ENCODE measurements at regions not wholly inside any gene's neighbourhood (a gene's known extent, or its start where the extent isn't known, plus 50 kb on each side); places are given as distances from the start of the nearest gene placed in this dataset.

- no peak for DNase-seq (ENCODE audit: extremely low spot score, insufficient read length, low read depth)
- no peak for FAIRE-seq
Measured at GRCh38 chr18:43559507-43559906, 282.2 kb upstream of the SYT4 start.

GRCh38 chr18:43563780-43564179, 286.5 kb upstream of the SYT4 start:
- DNase-seq (ENCODE audit: extremely low spot score, insufficient read length, low read depth) (no peak), FAIRE-seq (no peak)

DNA sequence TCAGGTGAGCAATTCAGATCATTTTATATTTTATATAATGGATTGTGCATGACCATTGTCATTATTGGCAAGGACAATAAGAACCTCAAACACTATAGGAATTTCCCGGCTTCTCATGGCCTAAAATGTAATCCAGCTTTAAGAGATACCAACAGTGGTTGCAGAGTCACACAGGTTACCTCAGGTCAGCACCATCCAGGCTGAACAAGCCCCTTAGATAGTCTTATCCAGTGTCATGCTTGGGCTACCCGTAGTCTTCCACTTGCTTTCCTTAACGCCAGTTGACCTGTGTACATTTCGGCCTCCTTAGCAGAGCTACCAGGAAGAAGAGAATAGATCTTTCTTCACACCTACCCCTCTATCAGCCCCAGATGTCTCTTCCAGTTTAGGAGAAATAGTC, 293.3 kb upstream of the SYT4 start:
- FAIRE-seq = no peak
- no peak for DNase-seq (ENCODE audit: extremely low spot score, insufficient read length, low read depth)

DNA sequence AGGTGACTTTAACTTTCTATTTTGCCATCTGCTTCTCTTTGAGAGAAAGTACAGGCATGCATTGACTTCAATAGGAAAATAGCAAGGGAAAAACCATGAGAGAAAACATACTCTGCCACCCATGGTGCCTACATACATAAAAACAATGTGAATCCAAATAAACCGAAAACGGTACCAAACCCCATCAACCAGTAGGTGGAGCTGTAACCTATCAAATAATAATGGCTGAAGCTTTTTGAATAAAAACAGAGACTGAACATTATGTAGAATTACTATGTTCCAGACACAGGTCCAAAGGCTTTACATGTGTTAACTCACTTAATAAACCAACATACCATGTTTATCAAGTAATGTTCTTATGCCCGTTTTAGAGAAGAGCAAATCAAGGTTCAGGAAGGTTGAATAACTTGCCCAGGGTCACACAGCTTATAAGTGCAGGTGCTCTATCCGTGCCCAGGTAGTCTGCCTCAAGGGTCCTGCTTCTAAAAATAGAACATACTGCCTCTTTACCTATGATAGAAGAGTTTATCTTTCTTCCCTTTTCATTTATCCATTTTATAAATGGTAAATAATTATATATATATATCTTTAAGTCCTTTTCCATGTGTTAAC, 293.9 kb upstream of the SYT4 start:
- FAIRE-seq (peak; percentile 60), DNase-seq (ENCODE audit: extremely low spot score, insufficient read length, low read depth) (no peak)

DNA sequence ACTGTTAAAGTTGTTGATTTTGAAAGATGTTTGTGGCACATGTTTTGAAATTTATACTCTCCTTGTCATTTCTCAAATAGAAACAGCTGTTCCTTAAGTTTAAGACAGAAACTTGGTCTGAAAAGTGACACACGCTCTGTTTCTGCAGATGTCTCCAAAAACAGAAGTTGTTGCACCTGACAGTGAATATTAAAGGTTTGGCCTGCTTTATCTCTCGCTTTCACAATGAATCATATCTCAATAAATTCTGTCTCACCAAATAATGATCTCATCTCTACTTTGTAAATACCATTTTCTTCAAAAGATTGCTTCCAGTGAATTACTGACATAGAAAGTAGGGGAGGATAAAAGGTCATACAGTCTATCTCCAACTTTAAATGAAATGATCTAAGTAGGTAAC, 294.9 kb upstream of the SYT4 start:
- FAIRE-seq (no peak), DNase-seq (ENCODE audit: extremely low spot score, insufficient read length, low read depth) (no peak)

- no peak for DNase-seq (ENCODE audit: extremely low spot score, insufficient read length, low read depth)
- FAIRE-seq = no peak
Measured at GRCh38 chr18:43574974-43575373, 297.7 kb upstream of the SYT4 start.

DNA sequence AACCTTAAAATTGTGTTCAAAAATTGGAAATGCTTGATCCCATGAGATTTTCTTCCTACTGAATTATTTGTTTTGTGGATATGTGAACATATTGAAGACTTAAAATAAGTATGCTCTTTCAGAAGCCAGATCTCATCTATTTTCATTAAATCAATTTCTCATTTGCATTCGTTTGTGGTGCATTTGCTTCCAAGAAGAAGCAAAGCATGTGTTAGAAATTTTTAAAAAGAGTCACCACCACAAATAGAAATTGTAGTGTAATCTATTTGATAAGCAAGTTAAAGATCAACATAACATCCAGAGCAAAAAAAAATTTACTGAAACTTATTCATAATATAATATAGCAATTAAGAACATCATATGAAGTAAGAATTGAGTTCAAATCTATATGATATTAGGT, 300.9 kb upstream of the SYT4 start:
- FAIRE-seq (no peak), DNase-seq (ENCODE audit: extremely low spot score, insufficient read length, low read depth) (no peak)

- DNase-seq (ENCODE audit: extremely low spot score, insufficient read length, low read depth) = no peak
- FAIRE-seq = no peak
Measured at GRCh38 chr18:43578706-43579105, 301.4 kb upstream of the SYT4 start.

DNA sequence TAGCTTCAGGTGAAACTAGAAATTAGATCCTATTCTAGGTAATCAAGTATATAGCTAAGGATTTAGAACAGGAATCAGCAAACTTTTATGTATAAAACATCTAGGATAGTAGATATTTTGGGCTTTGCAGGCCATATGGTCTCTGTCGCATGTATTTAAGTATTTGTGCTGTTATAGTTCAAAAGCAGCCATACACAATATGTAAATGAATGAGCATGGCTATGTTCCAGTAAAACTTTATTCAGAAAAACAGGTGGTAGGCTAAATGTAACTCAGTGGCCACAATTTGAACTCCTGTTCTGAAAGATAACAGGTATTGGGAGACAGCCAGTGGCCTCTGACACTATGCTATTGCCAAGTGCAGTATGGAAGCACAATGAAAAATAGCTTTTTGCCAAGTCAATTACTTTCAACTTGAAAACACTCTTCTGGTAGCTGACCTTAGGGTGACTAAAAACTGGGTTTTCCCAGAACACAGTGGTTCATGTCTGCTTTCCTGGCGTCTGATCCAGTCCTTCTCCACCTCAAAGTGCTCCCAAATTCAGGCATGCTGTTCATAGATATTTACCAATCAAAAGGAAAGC, 304.7 kb upstream of the SYT4 start:
- FAIRE-seq (no peak), DNase-seq (ENCODE audit: extremely low spot score, insufficient read length, low read depth) (no peak)

- peak; percentile 63 for FAIRE-seq
- DNase-seq (ENCODE audit: extremely low spot score, insufficient read length, low read depth) = peak; percentile 4
Measured at GRCh38 chr18:43587538-43588153, 310.4 kb upstream of the SYT4 start.

- no peak for DNase-seq (ENCODE audit: extremely low spot score, insufficient read length, low read depth)
- FAIRE-seq = no peak
Measured at GRCh38 chr18:43588838-43589237, 311.5 kb upstream of the SYT4 start.

DNA sequence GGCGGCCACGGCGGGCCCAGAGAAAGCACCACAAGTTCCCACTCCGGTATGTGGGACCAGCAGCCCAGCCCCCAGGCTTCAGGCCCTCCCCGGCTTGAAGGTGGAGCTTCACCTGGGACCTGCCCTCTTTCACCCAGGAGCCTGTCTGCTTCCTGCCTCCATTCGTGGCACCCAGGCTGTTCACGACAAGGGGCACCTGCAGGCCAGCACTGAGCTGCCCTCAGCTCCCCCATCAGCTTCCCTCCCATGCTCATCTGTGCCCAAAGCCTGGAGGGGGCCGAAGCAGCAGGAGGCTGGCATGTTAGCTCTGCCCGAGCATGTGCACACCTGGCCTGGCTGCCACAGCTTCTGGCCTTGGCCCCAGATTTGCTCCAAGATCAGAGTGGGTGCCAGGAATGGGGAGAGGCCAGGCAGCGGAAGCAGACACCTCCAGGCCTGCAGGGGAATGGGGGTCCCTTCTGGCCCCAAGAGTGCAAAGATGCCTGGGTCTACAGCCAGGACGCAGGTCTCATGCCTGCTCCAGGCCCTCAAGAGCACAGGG, 312.4 kb upstream of the SYT4 start:
- FAIRE-seq (no peak), DNase-seq (ENCODE audit: extremely low spot score, insufficient read length, low read depth) (no peak)

DNA sequence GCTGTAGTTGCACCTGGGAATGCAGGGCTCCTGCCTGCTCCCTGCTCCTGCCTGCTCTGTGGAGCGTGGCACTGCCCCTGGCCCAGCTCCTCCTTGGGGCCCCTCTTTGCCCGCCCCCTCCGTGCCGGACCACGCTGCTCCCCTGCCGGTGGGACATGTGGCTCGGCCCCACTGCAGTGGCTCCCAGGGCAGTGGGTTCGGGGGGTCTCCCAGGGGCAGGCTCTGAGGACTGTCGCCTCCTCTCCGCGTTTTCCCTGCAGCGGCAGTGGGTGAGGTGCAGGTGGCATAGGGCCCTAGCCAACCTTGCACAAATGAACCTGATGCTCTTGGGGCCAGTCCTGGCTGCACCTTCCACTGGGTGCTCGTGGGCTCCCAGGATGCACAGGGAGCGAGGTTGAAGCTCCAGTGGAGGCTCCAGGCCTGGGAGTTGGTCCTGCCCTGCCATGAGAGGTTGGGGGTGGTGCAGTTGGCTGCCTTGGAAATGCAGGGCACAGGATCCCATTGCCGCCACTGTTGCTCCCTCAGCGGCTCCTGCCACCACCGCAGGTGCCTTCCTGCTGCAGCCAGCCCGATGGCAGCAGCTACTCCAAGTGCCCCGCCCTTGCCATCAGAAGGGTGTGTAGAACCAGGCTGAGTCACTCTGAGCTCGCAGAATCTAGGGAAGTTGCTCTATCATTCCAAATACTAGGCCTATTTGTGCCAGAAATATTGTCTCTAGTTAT, 313.1 kb upstream of the SYT4 start:
- no peak for DNase-seq (ENCODE audit: extremely low spot score, insufficient read length, low read depth)
- FAIRE-seq = no peak

- FAIRE-seq = no peak
- DNase-seq (ENCODE audit: extremely low spot score, insufficient read length, low read depth) = no peak
Measured at GRCh38 chr18:43592269-43592668, 315.0 kb upstream of the SYT4 start.

GRCh38 chr18:43596105-43596712, 318.9 kb upstream of the SYT4 start:
- FAIRE-seq (peak; percentile 62), DNase-seq (ENCODE audit: extremely low spot score, insufficient read length, low read depth) (no peak)

DNA sequence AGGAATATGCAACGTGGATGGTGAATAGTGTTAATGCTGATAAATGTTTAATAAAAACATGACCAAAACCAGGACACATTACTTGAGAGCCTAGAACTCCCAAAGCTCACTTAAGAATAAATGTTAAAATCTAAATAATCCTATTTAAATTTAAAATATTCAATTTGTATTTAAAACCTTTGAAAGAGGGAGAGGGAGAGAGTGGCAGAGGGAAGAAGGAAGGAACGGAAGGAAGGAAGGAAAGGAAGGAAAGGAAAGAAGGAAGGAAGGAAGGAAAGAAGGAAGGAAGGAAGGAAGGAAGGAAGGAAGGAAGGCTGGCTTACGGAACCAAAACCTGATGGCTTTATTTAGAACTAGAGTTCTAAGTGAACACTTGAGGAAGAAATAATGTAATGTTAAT, 324.1 kb upstream of the SYT4 start:
- no peak for FAIRE-seq
- DNase-seq (ENCODE audit: extremely low spot score, insufficient read length, low read depth) = no peak

- FAIRE-seq = no peak
- no peak for DNase-seq (ENCODE audit: extremely low spot score, insufficient read length, low read depth)
Measured at GRCh38 chr18:43605224-43605623, 327.9 kb upstream of the SYT4 start.

- no peak for FAIRE-seq
- DNase-seq (ENCODE audit: extremely low spot score, insufficient read length, low read depth) = no peak
Measured at GRCh38 chr18:43606795-43607194, 329.5 kb upstream of the SYT4 start.

DNA sequence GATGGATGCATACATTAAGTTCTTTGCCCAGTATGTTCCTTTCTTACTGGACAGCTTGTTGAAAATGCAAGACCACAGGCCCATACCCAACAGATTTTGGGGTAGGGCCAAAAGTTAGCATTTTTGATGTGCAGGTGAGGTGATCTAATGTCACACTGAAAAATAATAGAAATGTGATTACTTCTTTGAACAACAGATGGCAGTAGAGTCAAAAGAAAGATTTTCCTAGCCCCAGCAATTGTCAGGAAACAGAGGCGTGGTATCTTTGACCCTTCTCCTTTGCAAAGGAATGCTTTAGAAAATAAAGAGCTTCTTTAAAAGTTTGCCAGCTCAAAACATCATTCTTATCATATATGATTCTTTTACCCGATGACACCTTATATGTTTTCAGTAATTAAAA, 343.6 kb upstream of the SYT4 start:
- DNase-seq (ENCODE audit: extremely low spot score, insufficient read length, low read depth) = no peak
- FAIRE-seq = peak; percentile 73

DNA sequence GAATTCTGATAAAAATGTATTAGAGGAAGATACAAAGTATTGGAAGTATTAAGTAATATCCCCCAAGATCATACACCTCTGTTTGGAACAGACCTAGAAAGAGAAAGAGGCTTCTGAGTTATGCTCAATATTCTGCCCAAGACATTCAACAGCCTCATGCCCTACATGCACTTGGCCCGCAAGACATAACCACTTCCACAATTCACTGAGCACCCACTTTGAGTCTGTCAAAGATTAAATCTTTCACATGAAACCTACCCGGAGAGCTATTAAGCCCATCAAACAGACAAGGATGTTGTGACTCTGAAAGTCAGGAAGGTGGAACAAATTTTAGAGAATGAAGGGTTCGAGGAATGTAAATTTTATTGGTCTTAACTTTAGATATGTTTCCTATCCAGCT, 344.7 kb upstream of the SYT4 start:
- DNase-seq (ENCODE audit: extremely low spot score, insufficient read length, low read depth) (no peak), FAIRE-seq (no peak)

- FAIRE-seq (no peak), DNase-seq (ENCODE audit: extremely low spot score, insufficient read length, low read depth) (no peak)
Measured at GRCh38 chr18:43625582-43625981, 348.3 kb upstream of the SYT4 start.
